Fibroblast of skin of left biceps (primary cell): ENCODE measurements at regions not wholly inside any gene's neighbourhood (a gene's known extent, or its start where the extent isn't known, plus 50 kb on each side); places are given as distances from the start of the nearest gene placed in this dataset.

ENCODE experiments used
- DNase-seq, 2 experiments: peaks; one replicate each; pipeline ENCODE4 v3.0.0-alpha.2; 2013; ENCODE audit warnings: low read depth in 2 of 2

GRCh38 chr4:125140966-125141495, 173.7 kb upstream of the FAT4 start:
- DNase-seq, result no peak

DNA sequence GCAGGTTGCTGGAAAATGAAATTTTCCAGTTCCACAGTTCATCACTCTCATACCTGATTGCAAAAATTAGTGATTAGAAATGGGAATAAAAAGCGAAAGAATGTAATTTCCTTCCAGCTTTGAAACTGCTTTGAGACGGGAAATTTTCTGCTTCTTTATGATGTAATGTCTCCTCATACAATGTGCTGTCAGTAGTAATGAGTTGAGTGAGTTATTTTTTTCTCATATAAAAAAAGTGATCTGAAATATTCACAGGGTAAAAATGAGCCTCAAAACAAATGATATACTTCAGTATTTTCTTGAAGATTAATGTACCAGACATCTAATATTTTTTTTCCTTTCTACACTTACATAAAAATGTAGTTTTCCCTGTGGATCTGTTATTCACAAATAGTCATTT, 179.1 kb upstream of the FAT4 start:
- DNase-seq, result no peak

- DNase-seq, result no peak
Observed at GRCh38 chr4:125132729-125133128, 182.0 kb upstream of the FAT4 start.

- DNase-seq, result peak; percentile 13 to 14
Observed at GRCh38 chr4:125131891-125132680, 182.7 kb upstream of the FAT4 start.

DNA sequence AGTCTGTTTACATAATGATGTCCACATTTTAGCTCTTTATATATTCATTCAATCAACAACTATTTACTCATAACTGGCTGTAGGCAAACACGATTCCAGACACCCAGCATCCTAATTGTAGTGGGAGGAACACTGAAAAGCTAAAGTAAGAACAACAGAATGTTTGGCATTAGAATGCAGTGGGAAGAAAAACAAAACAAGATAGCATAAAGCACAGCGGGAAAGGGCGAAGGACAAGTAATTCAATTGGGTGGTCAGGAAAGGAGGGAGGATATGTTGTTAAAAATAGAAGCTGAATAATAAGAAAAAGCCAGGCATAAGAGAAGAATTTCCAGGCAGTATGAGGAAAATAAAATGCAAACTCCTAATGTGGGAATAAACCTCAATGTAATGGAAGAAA, 189.5 kb upstream of the FAT4 start:
- no peak for DNase-seq

- peak; percentile 72 to 75 for DNase-seq
Observed at GRCh38 chr4:125123570-125124109, 191.1 kb upstream of the FAT4 start.

DNA sequence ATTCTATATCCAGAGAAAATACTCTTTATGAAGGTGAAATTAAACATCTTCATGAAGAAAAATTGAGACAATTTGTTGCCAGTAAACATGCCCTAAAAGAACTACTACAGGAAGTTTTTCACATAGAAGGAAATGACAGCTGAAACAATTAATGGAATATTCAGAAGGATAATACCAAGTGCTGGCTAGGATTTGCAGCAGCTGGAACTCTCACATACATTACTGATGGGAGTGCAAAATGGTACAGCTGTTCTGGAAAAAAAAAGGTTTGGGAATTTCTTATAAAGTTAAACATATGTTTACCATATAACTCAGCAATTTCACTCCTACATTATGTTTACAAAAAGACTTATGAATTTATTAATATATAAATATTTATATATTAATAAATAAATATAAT, 193.2 kb upstream of the FAT4 start:
- no peak for DNase-seq

GRCh38 chr4:125116431-125116830, 198.3 kb upstream of the FAT4 start:
- DNase-seq, result no peak

DNA sequence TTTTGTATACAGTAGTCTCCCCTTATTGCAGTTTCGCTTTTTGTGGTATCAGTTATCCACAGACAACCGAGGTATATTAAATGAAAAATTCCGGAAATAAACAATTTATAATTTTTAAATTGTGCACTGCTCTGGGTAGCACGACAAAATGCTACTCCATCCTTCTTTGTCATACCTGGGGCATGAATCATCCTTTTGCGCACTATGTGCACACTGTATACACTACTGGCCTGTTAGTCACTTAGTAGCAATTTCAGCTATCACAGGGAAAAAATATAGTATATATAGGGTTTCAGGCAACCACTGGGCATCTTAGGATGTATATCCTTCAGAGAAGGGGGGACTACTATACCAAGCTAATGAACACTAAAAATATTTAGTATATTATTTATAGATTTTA, 198.8 kb upstream of the FAT4 start:
- peak in 1 of 2 experiments; percentile 9 for DNase-seq

- peak in 1 of 2 experiments; percentile 20 for DNase-seq
Observed at GRCh38 chr4:125115476-125115875, 199.3 kb upstream of the FAT4 start.

GRCh38 chr4:125112536-125112935, 202.2 kb upstream of the FAT4 start:
- DNase-seq, result peak in 1 of 2 experiments; percentile 9

- no peak for DNase-seq
Observed at GRCh38 chr4:125111323-125111722, 203.4 kb upstream of the FAT4 start.

DNA sequence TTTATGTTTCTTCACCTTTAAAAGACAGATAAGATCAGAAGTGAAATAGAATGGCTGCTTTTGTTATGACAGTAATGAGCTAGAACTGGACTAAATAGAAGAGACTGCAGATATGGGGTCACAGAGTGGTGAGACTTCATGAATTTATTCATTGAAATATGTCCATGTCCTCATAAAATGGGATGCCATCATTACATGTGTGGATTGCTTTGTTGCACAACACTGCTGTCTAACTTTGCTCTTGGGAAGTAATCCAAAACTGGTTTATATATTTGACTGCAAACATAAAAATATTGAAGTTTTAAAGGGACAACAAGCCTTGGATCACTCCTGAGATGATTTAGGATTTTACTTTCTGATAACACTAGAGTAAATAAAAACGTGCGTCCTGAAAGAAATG, 209.2 kb upstream of the FAT4 start:
- peak in 1 of 2 experiments; percentile 10 for DNase-seq

- DNase-seq, result no peak
Observed at GRCh38 chr4:125104616-125105015, 210.1 kb upstream of the FAT4 start.

GRCh38 chr4:125101719-125102118, 213.0 kb upstream of the FAT4 start:
- DNase-seq, result peak in 1 of 2 experiments; percentile 13

- DNase-seq, result no peak
Observed at GRCh38 chr4:125097729-125098128, 217.0 kb upstream of the FAT4 start.

DNA sequence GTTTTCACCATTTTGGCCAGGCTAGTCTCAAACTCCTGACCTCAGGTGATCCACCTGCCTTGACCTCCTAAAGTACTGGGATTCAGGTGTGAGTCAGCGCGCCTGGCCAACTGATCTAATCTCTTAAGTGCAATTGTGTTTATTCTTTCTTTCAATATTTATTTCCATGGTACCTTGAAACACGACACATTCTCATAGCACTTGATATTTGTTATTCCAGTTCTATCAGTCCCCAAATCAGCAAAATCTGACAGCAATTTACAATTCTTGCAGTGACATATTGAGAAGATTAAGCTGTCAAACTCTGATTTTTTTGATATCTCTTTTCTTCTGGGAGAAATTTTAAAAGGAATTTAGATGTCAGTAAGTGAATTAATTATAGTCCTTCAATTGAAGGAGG, 218.1 kb upstream of the FAT4 start:
- DNase-seq, result no peak

GRCh38 chr4:125091541-125091940, 223.2 kb upstream of the FAT4 start:
- DNase-seq, result no peak

DNA sequence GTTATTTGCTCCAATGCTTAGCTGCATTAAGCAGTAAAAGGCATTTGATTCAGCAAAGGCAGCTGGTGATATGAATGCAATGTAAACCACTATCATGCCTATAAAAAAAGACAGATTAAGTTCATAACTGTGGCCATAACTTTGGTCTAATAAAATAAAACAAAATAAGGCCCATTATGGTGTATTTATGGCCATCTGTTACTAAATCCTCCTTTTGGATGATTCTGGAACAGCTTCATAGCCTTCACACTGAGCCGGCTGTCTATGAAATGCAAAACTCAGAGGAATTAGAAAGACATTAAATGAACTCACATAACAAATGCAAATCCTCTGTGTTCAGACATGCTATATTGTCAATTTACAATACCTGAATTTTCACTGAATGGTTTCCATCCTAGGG, 223.7 kb upstream of the FAT4 start:
- no peak for DNase-seq

- DNase-seq, result no peak
Observed at GRCh38 chr4:125084608-125085007, 230.1 kb upstream of the FAT4 start.

DNA sequence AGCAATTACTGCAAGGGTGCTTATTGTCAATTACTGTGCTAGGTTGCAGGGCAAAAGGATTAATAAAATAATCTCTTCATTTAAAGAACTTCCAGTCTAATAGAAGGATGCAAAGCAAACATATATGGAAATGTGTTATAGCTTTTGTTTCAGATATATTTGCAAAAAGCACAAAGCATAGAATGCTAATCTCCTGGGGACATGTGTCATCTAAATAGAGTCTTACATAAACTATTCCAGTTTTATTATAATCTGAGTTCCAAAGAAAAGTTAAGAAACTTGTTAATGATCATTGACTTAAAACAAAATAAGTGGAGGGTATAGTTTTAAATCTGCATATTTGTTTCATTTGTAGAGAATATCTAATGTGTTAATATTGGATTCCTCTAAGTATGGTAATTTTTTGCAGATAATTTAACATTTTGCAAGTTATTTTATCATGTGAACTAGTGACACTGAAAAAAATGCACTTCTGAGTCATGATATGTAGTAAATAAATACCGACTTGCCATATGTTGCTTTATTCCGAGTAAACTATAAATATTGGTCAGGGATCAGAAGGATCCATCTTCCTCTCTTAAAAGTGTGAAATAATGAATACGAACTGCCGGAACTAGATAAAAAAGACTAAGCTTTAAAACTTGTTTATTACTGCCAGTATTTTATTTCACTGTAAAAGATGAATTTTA, 231.9 kb upstream of the FAT4 start:
- DNase-seq, result no peak

- DNase-seq, result no peak
Observed at GRCh38 chr4:125072269-125072668, 242.5 kb upstream of the FAT4 start.

DNA sequence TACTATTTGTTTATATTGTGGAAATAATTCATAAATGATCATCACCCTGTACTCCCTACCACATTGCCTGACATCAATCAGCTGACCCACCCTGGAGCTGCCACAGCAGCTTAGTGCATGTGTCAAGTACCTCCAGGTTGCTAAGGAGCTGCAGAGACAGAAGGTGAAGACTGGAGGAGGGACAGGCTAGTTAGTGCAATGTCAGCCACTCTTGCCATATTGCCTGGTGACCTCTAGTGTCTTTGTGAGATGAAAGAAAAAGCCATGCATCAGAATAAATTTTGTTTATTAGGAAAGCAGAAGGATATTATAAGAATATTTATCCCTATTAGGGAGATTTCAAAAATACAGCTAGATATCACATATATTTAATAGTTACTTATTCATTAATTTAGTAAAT, 243.9 kb upstream of the FAT4 start:
- DNase-seq, result no peak
